ENCODE measurements at regions not wholly inside any gene's neighbourhood (a gene's known extent, or its start where the extent isn't known, plus 50 kb on each side); places are given as distances from the start of the nearest gene placed in this dataset.
"Not testable (repeated sequence)": the region's sequence is repeated elsewhere in the genome, so short reads cannot be mapped to it uniquely, and the experiment has no call there.

DNA sequence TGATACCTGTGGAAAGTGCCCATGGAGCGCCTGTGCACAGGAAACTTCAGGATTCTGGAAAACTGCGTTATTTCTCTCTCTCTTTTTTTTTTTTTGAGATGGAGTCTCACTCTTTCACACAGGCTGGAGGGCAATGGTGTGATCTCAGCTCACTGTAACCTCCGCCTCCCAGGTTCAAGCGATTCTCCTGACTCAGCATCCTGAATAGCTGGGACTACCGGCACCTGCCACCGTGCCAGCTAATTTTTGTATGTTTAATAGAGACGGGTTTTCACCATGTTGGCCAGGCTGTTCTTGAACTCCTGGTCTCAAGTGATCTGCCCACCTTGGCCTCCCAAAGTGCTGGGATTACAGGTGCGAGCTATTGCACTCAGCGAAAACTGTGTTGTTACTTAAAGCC, 68.9 kb upstream of the PODXL start:
- not testable (repeated sequence) for DNase-seq (ENCODE audit: low read depth in 4 of 4, low spot score in 3 of 4)

DNA sequence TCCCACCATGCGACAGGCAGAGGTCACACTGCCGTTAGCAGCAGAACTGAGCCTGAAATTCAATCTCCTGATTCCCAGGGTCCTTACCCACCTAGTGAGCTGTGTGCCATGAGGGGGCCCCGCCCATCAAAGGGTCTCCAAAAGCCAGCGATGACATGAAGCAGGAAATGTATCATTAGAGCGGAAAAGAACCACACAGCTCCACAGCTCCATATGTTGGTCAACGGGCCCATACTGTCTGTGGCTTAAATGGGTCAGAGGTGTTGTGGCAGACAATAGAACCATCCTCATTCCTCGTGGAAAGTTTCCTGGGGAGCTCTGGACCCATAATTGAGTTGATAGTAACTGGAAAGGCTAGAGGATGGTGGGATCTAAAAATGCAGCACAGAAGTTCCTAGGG, 68.1 kb upstream of the PODXL start:
- DNase-seq (ENCODE audit: low read depth in 4 of 4, low spot score in 3 of 4) = no peak

DNA sequence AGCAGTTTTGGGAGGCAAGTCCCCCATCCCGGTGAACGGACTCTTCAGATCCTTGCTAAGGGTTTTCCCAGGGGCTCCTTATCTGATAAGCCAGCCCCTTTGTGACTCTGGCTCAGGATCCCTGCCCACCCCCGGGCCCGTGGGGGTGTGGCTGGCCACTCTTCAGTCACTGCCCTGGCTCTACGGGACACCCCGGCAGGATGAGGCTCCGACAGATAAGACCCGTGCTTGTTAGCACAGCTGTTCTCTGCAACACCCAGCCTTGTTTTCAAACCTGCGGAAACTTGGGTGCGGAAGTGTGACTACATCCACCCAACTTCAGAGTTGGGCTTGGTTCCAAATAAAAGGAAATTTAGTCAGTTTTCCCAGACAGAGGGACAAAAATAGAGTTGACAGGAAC, 66.7 kb upstream of the PODXL start:
- DNase-seq (ENCODE audit: low read depth in 4 of 4, low spot score in 3 of 4) = no peak

DNA sequence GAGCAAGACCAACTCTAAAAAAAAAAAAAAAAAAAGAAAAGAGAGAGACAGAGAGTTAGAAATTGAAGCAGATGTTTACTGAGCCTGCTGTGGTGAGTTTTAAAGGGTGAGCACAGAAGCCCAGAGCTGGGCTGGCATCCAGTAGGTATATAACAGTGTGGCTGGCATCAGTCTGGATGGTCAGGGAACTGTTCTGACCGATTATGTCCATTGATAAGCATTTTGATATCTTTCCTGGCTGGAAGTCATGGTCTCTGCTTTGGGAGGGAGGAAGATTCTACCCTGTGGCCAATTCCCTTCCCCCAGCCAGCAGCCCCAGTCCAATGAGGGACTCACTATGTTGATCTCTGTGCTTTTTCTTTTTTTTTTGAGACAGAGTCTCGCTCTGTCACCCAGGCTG, 65.2 kb upstream of the PODXL start:
- DNase-seq (ENCODE audit: low read depth in 4 of 4, low spot score in 3 of 4) = no peak

DNA sequence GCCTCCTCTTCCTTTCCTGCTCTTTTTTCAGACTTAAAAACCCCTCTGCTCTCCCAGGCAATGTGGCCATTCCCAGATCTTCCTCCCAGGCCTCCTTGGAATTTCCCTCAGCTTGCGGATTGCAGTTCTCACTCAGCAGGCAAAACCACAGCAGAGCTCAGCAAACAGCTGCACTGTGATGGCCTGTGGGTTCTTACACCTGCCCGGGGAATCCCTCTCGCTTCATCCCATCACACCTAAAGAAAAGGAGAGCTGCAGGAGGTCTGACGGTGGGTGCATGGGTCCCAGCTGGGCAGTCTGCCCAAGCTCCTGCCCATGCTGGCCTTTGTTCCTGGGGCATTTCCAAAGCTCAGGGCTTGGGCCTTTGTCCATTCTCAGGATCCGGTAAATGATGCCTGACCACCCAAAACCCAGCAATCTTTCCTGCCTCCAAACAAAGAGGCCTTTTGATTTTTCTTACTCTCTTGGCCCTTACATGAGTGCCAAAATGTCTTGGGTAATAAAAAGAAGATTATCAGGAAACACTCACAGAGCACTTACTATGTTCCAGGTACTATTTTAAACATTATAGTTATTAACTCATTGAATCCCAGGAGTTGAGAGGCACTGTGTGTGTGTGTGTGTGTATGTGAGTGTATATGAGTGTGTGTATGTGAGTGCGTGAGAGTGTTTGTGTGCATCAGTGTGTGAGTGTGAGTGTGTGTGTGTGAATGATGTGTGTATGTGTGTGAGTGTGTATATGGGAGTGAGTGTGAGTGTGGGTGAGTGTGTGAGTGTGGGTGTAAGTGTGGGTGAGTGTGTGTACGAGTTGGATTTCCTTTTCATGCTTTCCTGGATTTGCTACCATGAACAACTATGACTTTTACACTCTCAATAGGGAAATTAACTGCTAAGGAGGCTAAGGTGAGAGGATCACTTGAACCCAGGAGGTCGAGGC, 64.5 kb upstream of the PODXL start:
- DNase-seq (ENCODE audit: low read depth in 4 of 4, low spot score in 3 of 4) = no peak

DNA sequence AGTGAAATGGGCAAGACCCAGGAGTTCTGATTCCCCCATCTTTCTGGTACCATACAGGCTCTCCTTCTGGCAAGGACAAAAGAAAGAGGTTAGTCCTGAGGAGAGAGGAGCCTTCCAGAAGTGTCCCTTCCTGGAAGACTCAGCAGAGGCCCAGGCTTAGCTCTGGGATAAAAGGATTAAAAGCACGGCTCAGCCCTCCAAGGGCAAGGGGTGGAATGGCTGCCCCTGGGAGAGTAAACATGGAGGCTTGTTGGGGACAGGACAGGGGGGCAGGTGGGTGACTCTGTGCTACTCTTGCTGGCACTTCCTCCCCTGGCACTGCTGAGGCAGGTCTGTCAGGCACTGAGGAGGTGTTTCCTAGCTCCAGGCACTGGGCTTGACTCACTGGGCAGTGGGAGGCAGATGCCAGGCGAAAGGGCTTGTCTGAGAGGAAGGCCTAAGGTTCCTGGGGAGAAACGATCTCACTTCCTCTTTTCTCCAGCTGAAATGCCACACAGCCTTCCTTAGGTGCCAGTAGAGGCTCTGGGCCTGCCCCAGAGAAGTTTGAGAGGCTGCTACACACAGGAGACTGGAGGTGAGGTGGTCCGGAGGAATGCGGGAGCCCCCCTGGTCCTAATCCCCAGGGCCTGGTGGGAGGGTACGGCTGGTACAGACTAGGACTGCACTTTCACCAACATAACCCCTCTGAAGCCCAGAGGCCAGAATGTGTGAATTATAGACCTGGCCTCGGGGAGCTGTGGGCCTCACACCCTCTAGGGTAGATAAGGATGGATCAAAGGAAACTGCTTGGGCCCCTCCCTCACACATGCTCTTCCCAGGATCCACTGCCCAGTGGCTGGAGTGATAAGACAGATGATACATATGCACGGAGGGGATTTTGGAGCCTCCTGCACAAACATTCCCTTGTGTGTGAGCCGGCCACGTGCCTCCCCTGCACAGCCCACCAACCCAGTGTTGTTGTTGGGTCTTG, 63.2 kb upstream of the PODXL start:
- DNase-seq (ENCODE audit: low read depth in 4 of 4, low spot score in 3 of 4) = no peak

DNA sequence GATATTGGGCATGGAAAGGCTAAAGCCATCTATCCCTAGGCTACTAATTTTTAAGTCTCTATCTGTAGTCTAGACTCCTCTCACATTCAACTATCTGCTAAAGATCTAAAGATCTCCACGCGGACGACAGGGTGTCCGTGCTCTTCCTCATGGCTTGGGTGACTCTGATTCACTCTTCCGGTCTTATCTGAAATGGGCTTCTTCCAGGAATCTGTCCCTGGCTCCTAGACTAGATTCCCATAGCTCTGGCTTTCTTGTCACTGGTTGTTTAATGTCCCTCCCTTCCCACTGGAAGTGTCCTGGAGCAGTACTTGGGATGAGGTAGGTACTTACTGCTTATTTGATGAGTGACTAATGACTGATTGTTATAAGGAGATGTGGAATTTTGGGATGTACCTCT, 62.0 kb upstream of the PODXL start:
- DNase-seq (ENCODE audit: low read depth in 4 of 4, low spot score in 3 of 4) = no peak

DNA sequence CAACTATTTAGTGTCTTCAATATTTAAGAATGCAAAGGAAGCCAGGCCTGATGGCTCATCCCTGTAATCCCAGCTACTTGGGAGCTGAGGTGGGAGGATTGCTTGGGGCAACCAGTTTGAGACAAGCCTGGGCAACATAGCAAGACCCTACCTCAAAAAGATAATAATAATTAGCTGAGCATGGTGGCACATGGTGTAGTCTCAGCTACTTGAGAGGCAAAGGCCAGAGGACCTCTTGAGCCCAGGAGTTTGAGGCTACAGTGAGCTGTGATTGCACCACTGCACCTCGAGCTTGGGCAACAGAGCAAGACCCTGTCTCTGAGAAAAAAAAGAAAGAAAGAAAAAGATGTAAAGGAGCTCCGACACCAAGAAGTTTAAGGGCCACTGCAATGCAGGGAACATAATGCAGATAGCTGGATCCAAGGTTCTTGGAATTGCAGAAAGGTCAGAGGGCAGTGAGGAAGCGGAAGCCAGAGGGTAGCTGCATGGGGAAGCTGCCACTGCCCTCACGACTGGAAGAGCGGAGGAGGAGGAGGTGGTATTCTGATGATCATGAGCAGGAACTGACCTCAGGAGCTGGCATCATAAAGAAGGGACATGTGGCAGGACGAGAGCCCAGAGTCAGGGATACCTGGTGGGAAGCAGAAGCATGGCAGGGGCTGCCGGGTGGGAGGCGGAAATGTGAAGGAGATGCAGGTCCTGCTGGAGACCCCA, 60.2 kb upstream of the PODXL start:
- no peak for DNase-seq (ENCODE audit: low read depth in 4 of 4, low spot score in 3 of 4)

DNA sequence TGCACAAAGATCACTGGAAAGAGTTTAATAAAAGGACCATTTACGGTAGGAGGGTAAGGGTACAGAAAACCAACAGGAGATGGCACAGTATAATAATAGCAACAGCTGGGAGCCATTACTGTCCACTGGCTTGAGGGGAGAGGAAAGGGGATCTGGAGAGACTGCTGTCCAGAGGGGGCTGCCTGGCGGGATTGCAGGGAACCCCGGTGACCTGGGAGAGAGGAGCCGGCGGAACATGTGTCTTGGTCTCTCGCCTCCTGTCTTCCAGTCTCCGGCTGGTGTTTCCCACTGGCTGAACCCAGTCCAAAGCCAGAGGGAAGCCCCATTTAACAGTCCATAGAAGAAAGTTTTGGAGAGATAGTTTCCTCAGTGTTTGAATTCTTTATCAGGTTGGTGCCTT, 57.5 kb upstream of the PODXL start:
- DNase-seq (ENCODE audit: low read depth in 4 of 4, low spot score in 3 of 4) = no peak

DNA sequence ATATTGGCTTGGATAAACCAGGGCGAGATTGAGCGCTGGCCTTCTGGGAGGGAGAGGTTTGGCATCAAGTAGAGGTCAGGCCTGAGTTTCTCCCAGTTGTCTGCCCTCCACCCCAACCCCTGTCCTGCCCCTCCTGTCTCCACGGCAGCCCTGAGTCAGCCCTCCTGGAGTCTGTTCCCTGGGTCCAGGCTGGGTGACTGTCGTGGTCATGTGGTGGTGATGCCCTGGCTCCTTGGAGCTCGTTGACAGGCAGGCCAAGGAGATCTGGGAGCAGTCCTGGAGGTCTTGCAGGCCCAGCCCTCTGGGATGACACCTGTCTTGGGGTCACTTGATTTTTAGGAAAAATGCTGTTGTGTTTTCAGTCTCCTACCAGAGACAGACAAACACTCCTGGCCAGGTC, 53.6 kb upstream of the PODXL start:
- DNase-seq (ENCODE audit: low read depth in 4 of 4, low spot score in 3 of 4) = no peak

DNA sequence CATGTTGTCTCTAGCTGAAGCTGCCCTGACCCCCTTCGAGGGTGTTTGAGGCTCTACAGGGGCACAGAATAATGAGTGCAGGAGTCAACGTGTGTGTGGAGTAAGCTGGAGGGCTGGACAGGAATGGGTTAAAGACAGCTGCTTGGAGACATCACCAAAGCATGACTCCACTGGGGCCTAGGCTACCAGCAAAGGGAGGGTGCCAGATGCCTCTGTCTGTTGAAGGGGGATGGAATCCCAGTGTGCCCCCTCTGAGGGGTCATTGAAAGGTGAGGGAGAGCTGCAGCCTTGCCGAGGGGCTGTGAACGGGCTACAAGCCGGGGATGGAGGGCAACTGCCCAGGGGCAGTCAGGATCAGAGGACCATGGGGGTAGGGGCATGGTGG, 51.7 kb upstream of the PODXL start:
- no peak for DNase-seq (ENCODE audit: low read depth in 4 of 4, low spot score in 3 of 4)

DNA sequence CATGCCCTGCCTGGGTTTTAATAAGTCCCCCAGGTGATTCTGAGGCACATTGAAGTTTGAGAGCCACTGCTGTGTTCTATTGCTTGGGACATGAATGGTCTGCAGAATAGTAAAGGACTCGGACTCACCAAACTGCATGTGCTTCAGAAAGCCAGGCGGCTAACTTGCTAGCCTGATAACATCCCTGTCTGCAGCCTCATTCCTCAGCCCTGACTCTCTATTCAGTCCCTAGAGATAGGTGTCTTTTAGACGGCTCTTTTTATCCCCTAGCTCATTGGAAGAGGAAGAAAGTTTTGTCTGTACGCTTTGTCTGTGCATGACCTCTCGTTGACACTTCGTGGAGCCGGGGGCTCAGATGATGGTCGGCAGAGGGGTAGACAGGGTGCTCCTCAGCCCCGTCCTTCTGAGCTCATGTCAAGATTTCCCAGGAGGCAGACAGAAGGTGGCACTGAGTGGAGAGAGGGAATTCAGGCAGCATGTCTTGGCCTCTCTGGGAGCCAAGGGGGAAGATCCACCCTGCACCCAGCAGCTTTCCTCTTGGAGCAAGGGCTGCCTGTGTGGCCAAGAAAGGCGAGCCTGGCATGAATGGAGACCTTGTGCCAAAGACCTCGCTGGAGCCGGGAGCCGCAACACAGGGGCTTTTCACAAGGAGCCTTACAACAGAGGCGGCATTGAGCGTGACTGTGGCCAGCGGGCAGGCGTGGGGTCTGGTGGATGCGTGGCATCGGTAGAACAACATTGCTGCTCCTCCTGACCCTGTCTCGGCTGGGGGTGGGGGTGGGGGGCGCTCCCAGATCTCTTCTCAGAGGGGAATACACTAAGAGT, 51.1 kb upstream of the PODXL start:
- no peak for DNase-seq (ENCODE audit: low read depth in 4 of 4, low spot score in 3 of 4)

DNA sequence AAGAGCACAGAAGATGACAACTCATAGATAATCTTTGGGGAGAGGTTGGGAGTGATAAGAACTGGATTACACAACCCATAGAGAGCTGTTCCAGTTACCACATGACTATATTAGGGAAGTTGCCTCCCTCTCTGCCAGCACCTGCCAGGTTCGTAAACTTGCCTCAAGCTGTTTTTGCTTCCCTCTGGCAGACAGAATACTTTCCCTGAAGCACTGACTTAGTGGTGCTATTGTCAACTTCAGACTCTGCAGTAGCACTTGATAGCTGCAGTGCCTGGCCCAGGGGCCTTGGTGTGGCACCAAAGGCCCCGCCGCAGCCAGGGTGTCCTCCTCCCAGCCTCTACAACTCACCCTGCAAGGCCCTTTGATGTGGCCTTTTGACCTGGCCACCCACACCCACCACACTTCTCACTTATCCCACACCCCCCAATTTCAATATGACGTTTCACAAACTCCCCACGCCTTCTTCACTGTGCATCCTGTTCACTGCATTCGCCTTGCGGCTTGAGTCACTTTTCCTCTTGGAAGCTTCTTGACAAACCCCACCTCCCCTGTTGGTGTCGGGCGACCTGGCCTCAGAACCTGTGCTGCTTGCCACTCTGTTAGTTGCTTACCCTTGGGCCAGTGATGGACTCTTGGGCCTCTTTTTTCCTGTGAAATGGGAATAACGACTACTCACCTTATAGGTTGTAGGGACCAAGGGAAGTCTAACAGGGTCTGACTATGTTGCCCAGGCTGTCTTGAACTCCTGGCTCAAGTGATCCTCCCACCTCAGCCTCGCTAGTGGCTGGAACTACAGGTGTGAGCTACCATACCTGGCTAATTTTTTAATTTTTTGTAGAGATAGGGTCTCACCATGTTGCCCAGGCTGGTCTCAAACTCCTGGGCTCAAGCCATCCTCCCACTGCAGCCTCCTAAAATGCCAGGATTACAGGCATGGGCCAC, 50.2 kb upstream of the PODXL start:
- no peak for DNase-seq (ENCODE audit: low read depth in 4 of 4, low spot score in 3 of 4)

All from right renal pelvis (tissue), 4 donors.